GM18511 (cell line): ENCODE measurements at regions not wholly inside any gene's neighbourhood (a gene's known extent, or its start where the extent isn't known, plus 50 kb on each side); places are given as distances from the start of the nearest gene placed in this dataset.

ENCODE experiments used
- ATAC-seq: cut with Tn5 transposase; IDR thresholded peaks from one replicate; pipeline ENCODE4 v1.9.1; 2021; ENCODE audit warnings: mild to moderate bottlenecking, moderate library complexity; ENCODE audit not compliant: unreplicated experiment

DNA sequence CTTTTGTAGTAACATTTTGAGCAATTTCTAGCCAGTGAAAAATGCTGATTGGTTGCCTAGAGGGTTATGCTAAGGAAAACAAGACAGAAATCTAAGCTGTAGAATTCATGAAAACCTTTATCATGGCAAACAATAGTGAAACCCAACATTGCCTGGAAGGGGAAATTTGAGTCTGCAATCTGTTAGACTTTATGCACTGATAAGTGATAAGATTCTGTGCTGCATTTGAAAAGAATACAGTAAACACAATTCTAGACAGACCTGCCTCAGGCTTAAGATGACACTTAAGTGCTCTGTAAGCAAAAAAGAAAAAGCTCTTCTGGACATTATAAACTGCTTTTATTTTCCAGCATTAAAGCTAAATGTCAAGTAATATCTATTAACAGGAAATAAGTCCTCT lies 519.3 kb downstream of the ISL1 start:
- ATAC-seq, result no peak

DNA sequence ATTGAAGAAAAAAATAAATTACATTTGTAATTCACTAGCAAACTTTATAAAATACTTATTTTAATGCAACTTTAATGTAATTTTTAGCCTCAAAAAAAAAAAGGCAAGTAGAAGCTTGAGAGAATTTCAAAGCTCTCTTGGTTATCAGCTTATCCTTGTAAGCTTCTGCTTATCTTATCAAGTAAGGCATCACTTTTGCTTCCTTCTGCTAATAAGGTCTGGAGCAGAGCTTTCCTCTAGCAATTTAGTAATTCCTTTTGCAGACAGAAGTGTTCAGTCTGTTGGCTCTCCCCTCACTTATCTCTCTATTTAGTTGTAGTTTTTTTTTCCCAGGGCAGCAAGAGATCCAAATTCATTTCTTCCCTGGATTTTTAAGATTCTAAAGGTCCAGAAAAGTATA lies 525.0 kb downstream of the ISL1 start:
- no peak for ATAC-seq

DNA sequence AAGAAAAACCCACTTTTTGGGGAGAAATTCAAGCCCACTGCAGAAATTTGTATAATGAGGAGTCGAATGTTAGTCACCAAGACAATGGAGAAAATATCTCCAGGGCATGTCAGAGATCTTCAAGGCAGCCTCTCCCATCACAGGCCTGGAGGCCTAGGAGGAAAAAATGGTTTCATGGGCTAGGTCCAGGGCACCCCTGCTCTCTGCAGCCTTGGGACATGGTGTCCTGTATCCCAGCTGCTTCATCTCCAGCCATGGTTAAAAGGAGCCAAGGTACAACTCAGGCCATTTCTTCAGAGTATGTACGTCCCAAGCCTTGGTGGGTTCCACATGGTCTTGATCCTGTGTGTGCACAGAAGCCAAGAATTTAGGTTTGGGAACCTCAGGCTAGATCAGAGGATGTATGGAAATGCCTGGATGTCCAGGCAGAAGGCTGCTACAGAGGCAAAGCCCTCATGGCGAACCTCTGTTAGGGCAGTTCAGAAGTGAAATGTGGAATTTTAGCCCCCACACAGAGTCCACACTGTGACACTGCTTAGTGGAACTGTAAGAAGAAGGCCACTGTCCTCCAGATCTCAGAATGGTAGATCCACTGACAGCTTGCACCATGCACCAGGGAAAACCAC lies 561.4 kb downstream of the ISL1 start:
- no peak for ATAC-seq

DNA sequence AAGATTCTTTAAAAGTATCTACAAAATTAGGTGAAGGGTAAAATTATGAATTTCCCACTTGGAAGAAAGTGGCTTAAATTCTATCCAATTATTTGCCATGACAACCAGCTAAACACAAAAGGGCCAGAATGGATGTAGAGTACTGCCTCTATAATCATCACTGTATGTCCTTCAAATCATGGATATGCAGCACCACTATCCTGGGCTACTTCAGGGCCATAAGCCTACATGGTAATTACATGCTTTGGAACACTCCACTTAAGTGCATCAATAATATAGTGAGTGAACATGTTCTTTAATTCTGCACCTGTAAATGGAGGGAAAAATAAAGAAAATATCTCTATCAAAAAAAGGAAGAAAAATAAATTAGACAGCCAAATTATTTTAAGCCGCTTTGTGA lies 575.2 kb downstream of the ISL1 start:
- no peak for ATAC-seq

DNA sequence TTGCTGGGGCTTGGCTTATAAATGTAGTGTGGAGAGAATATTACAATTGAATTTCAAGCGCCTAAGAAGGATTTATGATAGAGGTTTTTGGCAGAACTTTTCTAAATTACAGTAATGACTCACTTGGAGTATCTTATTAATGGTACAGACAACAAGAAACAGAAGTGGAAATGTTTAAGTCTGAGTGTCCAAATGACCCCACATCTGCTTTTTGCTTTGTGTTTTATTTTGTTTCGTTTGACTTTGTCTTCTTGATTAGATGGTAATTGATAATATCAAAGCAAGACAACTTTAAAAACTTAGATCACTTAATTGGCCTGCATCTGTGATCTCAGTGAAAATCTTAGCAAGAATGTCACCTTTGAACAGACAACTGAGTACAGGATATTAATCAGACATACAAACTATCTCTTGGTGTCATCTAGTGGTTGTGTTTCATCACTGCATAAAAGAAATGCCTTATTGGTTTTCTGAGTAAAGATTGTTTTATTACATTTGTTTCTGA lies 577.4 kb downstream of the ISL1 start:
- no peak for ATAC-seq

DNA sequence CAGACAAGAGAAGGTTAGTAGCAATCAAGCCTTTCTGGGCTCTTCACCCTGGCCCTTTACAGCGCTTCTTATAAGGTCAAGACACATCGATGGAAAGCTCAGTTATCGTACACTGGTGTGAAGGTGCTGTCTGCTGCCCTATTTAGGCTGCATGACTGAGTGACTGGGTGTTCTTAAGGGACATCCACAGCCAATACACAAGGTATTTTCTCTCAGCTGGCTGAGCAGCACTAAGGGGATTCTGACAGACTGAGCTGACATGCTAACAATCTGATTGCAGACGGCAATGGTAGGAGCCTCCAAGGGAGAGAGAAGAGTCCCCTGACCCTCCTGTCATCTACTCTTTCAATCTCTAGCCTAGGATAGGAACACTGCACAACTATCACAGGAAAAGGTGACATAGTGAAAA lies 577.9 kb downstream of the ISL1 start:
- no peak for ATAC-seq

DNA sequence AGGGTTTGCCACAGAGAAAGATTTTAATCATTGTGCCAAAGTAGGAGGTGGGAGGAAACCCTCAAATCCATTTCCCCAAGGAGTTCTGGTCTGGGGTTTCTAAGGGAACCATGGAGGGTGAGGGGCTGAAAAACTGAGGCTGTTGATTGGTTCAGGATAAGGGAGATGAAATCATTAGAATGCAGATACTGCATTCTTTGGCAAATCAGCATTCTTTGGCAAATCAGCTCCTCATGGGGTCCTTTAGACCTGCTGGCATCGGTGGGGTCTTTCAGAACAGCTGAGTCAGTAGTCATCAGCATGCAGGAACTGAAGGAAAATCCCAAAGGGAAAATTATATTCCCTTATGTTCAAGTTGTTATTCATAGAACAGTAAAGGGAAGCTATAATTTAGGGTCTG lies 585.5 kb downstream of the ISL1 start:
- no peak for ATAC-seq

DNA sequence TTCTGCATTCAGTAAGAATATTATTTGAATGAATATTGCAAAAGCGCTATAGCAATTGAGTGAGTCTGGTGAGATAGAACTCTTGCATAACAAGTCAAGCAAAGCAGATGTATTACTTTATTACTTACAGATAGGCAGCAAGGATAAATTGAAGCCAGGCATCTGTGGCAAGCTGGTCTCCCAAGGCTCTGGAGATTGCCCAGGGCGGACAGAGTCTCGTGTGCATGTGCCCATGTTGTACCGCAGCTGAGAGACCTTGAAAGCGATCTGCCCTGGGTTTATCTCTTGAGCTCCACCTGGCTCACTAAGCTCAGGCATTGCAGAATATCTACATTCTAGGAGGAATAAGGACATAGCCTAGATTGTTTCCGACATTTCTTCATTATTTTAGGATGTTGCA lies 591.6 kb downstream of the ISL1 start:
- no peak for ATAC-seq

DNA sequence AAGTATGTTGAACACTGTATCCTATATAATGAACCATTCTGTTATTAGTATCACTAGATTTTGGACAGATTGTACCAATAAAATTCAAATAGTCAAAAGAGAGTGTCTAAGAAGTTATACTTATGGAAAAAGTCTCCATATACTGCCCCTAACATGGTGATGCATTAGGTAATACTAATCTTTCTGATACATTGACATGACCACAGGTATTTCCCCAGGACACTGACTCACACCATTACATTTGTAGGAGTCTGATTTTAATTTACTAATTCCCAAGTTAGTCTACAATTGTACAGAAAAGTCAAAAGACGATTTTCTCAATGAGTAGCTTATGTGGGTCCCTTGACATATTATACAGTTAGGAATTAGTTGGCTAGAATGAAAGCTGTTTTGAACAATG lies 593.8 kb downstream of the ISL1 start:
- no peak for ATAC-seq

DNA sequence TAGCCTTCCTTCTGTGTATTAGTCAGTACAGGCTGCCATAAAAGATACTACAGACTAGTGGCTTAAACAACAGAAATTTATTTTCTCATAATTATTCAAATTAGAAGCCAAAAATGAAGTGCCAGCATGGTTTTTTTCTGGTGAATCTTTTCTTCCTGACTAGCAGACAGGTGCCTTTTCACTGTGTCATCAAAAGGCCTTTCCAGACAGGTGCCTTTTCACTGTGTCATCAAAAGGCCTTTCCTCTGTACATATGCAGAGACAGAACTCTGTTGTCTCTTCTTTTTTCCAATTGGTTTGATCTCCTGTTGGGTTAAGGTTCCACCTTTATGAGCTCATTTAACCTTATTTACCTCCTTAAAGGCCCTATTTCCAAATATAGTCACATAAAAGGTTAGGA lies 599.9 kb downstream of the ISL1 start:
- ATAC-seq, result no peak

DNA sequence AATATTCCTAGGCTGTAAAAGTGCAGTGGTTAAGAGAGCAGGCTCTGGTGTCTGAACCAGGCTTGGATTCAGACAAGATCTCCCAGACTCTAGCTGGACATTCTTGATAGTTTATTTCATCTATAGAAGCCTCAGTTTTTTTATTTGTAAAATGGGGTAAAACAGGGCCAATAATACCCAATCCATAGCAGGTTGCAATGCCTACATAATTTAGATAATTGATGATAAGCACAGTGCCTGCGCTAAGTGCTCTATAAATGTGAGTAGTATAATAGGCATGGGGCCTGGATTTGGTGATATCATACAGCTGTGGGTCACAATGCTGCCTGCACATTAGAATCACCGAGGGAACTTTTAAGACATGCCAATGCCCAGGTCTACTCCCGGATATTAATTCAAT lies 603.5 kb downstream of the ISL1 start:
- ATAC-seq, result no peak

DNA sequence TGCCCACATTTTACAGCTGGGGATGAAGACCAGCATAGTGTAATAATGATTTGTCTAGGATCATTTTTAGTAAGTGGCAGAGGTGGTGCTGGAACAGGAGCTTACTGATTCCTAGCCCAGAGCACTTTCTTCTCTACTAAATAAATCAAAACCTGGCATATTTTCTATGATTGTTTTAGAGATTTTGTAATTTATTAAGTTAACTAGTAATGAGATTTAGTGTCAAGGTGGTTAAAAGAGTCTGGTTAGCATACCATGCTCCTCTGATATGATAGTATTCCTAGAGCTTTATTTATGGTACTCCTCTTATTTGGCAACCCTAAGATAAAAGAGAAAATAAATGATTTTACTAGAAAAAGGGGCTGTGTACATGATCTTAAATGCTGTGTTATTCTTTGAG lies 604.0 kb downstream of the ISL1 start:
- no peak for ATAC-seq

DNA sequence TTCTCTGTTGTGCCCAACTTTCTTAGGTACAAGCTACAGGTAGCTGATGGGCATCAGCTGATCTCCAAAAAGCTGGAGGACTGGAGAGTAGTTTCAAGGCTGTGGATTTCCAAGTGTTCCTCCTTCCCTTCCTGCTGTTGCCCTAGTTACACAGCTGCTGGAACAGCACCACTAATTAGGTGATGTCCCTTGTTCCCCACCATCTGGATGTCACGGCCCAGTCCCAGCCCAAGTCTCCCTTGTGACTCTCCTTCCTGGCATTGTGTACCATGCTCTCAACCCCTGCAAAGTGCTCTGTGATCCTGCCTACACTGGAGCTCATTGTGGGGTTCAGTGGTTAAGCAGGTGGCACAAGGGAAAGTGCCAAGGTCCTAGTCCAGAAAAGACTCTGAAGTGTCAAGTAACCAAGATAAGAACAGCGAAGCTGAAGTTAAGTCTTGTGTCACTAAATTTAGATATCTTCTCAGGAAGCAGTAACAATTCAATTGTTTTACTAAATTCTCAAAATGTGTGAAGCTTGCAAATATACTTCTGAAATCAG lies 604.5 kb downstream of the ISL1 start:
- ATAC-seq, result no peak

DNA sequence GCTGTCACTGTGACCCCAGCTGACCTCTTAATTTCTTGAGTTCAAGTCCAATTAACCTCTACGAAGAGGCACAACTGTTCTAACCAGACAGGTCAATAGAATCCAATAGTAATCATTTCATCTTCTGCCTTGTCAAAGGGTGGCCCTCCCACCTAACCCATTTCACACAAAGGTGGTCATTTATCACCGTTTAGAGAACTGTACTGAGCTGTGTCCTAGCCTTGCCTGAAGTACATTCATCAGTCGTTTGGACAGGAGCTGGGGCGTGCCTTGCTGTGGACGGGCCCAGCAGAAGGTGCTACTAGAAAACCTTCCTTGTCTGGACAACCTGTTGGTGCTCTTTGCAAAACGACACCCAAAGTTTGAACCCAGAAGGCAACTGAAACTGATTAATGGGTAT lies 605.4 kb downstream of the ISL1 start:
- ATAC-seq, result no peak

DNA sequence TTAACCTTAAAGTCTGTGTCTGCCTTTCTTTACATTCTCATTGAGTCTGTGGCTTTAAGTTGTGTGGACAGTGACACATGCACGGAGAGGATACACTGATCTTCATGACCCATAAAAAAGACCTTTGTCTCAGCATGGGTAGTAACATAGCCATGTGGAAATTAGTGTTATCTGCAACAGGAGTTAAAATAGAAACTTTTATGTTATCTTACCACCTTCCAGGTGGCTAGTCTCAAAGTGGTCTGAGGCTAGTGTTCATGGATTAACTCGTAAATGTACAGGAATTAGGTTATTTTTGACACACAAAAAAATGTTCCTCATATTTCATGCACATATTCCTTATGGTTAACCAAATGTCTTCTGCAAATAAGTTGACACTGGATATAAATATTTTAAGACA lies 607.0 kb downstream of the ISL1 start:
- ATAC-seq, result no peak

DNA sequence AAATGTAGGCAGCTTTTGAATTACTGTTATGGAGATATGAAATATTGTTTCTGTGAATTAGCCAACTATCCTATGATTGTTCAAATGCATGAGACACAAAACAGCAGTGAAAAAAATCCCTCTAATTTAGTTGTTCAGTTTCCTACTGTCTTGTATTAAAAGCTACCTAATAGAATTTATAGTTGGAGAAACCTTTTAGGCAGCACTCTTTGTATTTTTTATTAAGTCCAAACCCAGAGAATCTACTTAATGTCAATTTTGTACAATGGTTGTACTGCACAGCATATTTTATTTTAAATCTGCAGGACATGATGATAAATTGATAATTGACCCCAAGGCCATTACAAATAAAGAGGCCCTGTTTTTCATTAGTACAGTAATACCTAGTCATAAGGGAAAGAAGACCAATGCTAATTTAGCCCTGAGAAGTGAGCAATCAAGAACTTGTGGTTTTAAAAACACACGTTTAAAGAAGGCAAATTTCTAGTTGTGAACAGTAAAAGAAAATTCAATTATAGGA lies 607.5 kb downstream of the ISL1 start:
- ATAC-seq, result no peak

DNA sequence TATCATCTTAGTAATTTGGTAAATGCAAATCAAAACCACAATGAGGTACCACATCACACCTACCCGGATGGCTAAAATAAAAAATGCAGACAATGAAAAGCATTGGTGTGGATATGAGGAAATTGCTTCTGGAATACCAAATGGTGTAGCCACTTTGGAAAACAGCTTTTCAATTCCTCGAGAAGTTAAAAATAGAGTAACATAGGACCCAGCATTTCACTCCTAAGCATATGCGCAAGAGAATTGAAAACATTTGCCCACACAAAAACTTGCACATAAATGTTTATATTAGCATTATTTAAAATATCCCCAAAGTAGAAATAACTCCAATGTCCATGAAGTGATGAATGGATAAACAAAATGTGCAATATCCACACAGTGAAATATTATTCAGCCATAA lies 608.7 kb downstream of the ISL1 start:
- no peak for ATAC-seq

DNA sequence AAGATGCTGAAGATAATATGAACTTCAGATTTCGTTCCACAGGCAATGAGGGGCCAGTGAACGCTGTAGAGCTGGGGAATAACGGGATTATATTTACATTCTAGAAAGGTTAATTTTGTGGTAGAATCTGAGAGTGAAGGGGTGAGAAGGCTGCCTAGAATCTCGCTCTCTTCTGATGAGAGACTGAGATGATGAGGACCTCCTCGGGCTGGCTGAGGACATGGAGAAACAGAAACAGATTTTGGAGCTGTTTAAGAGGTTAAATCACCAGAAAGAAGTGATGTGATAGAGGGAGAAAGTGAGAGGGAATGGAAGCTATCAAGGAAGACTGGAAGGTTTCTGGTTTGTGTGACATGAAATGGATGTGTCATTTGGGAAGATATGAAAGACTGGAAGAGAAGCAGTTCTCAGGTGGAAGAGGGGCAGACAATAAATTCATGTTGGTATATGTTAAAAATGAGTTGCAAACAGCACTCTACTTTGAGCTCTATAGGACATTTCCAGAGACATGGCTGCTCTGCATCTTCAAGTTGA lies 612.6 kb downstream of the ISL1 start:
- no peak for ATAC-seq

DNA sequence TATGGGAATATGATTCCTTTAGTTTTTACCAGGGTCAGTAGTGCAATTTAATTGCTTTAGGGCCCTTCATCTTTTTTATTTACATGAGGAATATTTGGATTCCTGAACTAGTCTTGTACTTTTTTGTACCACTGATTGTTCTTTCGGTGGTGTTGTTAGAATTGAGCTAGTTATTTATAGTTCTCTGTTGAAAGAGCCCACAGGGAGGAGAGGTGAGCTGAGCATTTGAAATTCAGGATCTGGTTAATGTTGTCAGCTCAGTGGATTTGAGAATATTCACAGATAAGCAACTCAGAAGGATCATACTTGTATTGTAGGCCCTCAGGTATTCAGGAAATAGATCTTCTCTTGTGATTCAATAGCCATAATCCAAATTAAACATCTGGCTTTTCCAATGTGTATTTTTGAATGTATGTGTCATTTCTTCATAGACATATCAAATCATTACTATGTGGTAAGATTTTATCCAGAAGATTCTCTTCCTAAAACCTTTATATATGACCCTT lies 613.2 kb downstream of the ISL1 start:
- ATAC-seq, result no peak

DNA sequence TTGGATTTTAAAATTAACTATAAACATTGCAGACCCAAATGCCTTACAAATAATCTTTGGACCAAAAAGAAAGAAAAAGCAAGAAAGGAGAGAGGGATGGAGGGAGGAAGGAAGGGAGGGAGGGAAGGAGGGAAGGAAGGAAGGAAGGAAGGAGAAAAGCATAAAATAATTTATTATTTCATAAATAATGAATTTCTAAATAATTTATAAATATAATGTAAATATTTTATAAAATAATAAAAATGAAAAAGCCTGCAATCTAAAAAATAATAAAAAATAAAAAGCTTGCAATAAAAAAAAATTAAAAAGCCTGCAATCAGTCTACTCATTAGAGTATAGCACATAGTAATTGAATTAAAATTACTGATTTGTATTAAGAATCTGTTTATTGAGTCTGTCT lies 614.3 kb downstream of the ISL1 start:
- no peak for ATAC-seq

DNA sequence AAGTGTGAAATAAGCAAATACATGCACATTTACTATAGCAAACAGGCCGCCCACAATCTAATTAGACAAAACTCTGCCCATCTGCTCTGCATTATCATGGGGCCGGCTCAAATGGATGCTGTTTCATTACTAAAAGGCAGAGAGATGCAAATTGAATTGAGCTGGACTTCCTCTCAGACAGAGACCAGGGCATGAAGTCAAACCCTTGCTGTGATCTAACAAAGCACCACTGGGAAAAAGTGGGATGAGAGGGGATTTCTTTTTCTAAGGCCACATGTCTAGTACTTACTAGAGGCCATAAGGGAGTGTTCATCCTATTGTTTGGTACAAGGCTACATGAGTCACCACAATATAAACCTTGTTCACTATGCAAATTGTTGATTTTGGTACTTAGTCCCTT lies 614.7 kb downstream of the ISL1 start:
- ATAC-seq, result no peak

DNA sequence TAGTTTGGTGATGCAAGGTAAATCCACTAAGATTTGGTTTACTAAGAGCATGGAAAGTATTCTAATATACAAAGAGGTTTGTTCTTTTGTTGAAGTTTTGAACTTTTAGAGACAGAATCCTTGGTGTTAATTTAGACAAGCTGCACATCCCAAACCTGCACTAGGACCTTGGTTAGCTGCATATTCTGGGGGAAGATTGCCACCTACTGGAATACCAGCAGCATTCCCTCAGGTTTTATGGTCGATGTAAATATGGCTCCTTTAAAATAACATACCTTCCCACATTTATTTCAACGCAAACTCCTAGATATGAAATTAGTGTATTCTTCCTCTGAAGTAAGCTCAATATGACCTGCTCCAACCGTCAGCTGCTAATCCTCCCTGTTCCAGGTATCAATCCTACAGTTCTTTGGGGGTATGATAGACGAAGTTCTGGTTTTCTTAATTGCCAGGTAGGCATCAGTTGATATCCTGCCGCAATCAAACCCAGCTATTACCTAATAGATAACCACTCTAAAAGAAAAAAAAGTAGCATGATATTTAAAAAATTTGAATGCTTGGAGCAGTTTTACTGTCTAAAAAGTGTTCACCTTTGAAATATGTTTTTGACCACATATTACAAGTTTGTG lies 624.1 kb downstream of the ISL1 start:
- peak; percentile 67 for ATAC-seq
